WTC11 (cell line): ENCODE measurements at regions not wholly inside any gene's neighbourhood (a gene's known extent, or its start where the extent isn't known, plus 50 kb on each side); places are given as distances from the start of the nearest gene placed in this dataset.

Experiments used
- ATAC-seq: fragments of 200-7000 bp; cut with Tn5 transposase; 2 replicates; pipeline ENCODE4 v1.10.0; 2021; ENCODE audit warnings: mild to moderate bottlenecking, moderate library complexity
- CTCF ChIA-PET: fragments of 300-600 bp; sonication (Branson Sonifier 250); formaldehyde crosslinking; loops from one replicate; lab custom pipeline; 2021; ENCODE audit warnings: antibody characterized with exemption; lab: Charles Lee
- POLR2A ChIA-PET: fragments of 350-600 bp; sonication (Branson Sonifier 250); formaldehyde crosslinking; loops from one replicate; lab custom pipeline; 2021; ENCODE audit warnings: antibody characterized with exemption; lab: Charles Lee
- DNase-seq: peaks from one replicate; pipeline ENCODE4 v3.0.0; 2021; ENCODE audit warnings: low spot score
- H3K27ac Mint-ChIP-seq: 2 replicates; pipeline ENCODE4 v1.8.0; 2021; ENCODE audit warnings: mixed read lengths
- H3K27me3 Mint-ChIP-seq: 2 replicates; pipeline ENCODE4 v1.8.0; 2021; ENCODE audit warnings: low read depth, mild to moderate bottlenecking, moderate library complexity, mixed read lengths
- H3K36me3 Mint-ChIP-seq: 2 replicates; pipeline ENCODE4 v1.8.0; 2021; ENCODE audit warnings: mixed read lengths
- H3K4me1 Mint-ChIP-seq: 2 replicates; pipeline ENCODE4 v1.8.0; 2022; ENCODE audit warnings: mixed read lengths
- H3K4me3 Mint-ChIP-seq: 2 replicates; pipeline ENCODE4 v1.8.0; 2021; ENCODE audit warnings: mild to moderate bottlenecking, moderate library complexity, mixed read lengths
- H3K9me3 Mint-ChIP-seq: 2 replicates; pipeline ENCODE4 v1.8.0; 2021; ENCODE audit warnings: mixed read lengths
- CBFB ChIP-seq: sonication (generic); formaldehyde crosslinking; IDR thresholded peaks from 2 replicates; pipeline ENCODE4 v1.8.1; 2022; ENCODE audit warnings: mild to moderate bottlenecking, low read depth, missing genetic modification reagents
- FOXP1 ChIP-seq: sonication (generic); formaldehyde crosslinking; IDR thresholded peaks from 2 replicates; pipeline ENCODE4 v1.8.0; 2022; ENCODE audit warnings: missing genetic modification reagents, mild to moderate bottlenecking, moderate library complexity, borderline replicate concordance
- HMGA2 ChIP-seq: fragments of 250-450 bp; sonication (Bioruptor Pico); IDR thresholded peaks from 2 replicates; pipeline ENCODE4 v1.4.0; 2021; ENCODE audit warnings: mild to moderate bottlenecking, moderate library complexity
- MXD4 ChIP-seq: fragments of 250-450 bp; sonication (Bioruptor Pico); IDR thresholded peaks from 2 replicates; pipeline ENCODE4 v1.8.0; 2021; ENCODE audit warnings: mild to moderate bottlenecking, moderate library complexity, borderline replicate concordance
- NFYB ChIP-seq: sonication (generic); formaldehyde crosslinking; conservative IDR thresholded peaks from 2 replicates; pipeline ENCODE4 v1.8.0; 2022; ENCODE audit warnings: low read depth, missing genetic modification reagents
- PRRX2 ChIP-seq: fragments of 250-450 bp; sonication (Bioruptor Pico); IDR thresholded peaks from 2 replicates; pipeline ENCODE4 v1.8.0; 2021; ENCODE audit warnings: mild to moderate bottlenecking
- SP1 ChIP-seq: sonication (generic); formaldehyde crosslinking; conservative IDR thresholded peaks from 2 replicates; pipeline ENCODE4 v1.8.1; 2022; ENCODE audit warnings: missing genetic modification reagents
- TEAD1 ChIP-seq: sonication (generic); formaldehyde crosslinking; IDR thresholded peaks from 2 replicates; pipeline ENCODE4 v1.8.0; 2022; ENCODE audit warnings: mild to moderate bottlenecking, missing genetic modification reagents
- TF ChIP-seq, protein P1 (sequence below): sonication (generic); formaldehyde crosslinking; IDR thresholded peaks from 2 replicates; pipeline ENCODE4 v1.8.0; 2022; ENCODE audit warnings: missing genetic modification reagents
- TF ChIP-seq, protein P2 (sequence below): sonication (generic); formaldehyde crosslinking; IDR thresholded peaks from 2 replicates; pipeline ENCODE4 v1.8.1; 2023; ENCODE audit warnings: mild to moderate bottlenecking, missing genetic modification reagents, moderate library complexity
- TF ChIP-seq, protein P3 (sequence below): sonication (generic); formaldehyde crosslinking; IDR thresholded peaks from 2 replicates; pipeline ENCODE4 v1.8.1; 2022; ENCODE audit warnings: low read depth, missing genetic modification reagents, borderline replicate concordance
- TF ChIP-seq, protein P4 (sequence below): sonication (generic); formaldehyde crosslinking; IDR thresholded peaks from 2 replicates; pipeline ENCODE4 v1.8.1; 2023; ENCODE audit warnings: mild to moderate bottlenecking, missing genetic modification reagents, moderate library complexity
- TF ChIP-seq, protein P5 (sequence below): sonication (generic); formaldehyde crosslinking; IDR thresholded peaks from 2 replicates; pipeline ENCODE4 v1.8.0; 2022; ENCODE audit warnings: mild to moderate bottlenecking, missing genetic modification reagents
- TF ChIP-seq, protein P6 (sequence below): sonication (generic); formaldehyde crosslinking; IDR thresholded peaks from 2 replicates; pipeline ENCODE4 v1.8.1; 2023; ENCODE audit warnings: mild to moderate bottlenecking, missing genetic modification reagents
- TF ChIP-seq, protein P7 (sequence below): fragments of 200-600 bp; IDR thresholded peaks from 2 replicates; pipeline ENCODE4 v1.8.0; 2022; ENCODE audit warnings: antibody characterized with exemption
- TF ChIP-seq, protein P8 (sequence below): fragments of 250-450 bp; sonication (Bioruptor Pico); IDR thresholded peaks from 2 replicates; pipeline ENCODE4 v1.9.0; 2021; ENCODE audit warnings: mild to moderate bottlenecking
- TF ChIP-seq, protein P9 (sequence below): fragments of 250-450 bp; sonication (Bioruptor Pico); IDR thresholded peaks from 2 replicates; pipeline ENCODE4 v1.8.0; 2021; ENCODE audit warnings: mild to moderate bottlenecking

DNA sequence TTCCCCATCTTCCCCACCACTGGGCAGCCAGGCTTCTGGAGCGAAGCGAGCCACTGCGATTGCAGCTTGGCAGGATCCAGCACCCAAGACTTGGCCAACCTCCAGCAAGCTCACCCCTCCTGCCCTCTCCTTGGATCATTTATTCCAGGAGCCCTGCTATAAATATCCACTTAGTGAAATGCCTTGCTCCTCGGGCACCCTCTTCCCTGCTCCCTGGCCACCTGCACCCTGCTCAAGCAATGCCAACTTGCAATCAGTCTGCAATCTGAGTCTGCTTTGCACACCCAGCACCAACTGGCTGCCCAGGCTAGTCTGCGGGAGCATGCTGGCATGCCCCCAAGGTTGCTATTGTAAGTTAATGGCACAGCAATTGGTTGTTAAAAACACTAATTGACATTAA lies 666.0 kb downstream of the MED13L start:
- ATAC-seq: no peak
- DNase-seq: no peak
- H3K9me3 Mint-ChIP-seq: peaks cover 11% of the 10 kb centered on the region
- TF ChIP-seq, protein P1, sequence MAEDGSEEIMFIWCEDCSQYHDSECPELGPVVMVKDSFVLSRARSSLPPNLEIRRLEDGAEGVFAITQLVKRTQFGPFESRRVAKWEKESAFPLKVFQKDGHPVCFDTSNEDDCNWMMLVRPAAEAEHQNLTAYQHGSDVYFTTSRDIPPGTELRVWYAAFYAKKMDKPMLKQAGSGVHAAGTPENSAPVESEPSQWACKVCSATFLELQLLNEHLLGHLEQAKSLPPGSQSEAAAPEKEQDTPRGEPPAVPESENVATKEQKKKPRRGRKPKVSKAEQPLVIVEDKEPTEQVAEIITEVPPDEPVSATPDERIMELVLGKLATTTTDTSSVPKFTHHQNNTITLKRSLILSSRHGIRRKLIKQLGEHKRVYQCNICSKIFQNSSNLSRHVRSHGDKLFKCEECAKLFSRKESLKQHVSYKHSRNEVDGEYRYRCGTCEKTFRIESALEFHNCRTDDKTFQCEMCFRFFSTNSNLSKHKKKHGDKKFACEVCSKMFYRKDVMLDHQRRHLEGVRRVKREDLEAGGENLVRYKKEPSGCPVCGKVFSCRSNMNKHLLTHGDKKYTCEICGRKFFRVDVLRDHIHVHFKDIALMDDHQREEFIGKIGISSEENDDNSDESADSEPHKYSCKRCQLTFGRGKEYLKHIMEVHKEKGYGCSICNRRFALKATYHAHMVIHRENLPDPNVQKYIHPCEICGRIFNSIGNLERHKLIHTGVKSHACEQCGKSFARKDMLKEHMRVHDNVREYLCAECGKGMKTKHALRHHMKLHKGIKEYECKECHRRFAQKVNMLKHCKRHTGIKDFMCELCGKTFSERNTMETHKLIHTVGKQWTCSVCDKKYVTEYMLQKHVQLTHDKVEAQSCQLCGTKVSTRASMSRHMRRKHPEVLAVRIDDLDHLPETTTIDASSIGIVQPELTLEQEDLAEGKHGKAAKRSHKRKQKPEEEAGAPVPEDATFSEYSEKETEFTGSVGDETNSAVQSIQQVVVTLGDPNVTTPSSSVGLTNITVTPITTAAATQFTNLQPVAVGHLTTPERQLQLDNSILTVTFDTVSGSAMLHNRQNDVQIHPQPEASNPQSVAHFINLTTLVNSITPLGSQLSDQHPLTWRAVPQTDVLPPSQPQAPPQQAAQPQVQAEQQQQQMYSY (CRISPR knock-in tag): no peak
- no peak for TF ChIP-seq HMGA2 (CRISPR knock-in tag)
- no peak for TF ChIP-seq SP1 (CRISPR knock-in tag)
- TF ChIP-seq, protein P2, sequence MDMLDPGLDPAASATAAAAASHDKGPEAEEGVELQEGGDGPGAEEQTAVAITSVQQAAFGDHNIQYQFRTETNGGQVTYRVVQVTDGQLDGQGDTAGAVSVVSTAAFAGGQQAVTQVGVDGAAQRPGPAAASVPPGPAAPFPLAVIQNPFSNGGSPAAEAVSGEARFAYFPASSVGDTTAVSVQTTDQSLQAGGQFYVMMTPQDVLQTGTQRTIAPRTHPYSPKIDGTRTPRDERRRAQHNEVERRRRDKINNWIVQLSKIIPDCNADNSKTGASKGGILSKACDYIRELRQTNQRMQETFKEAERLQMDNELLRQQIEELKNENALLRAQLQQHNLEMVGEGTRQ (CRISPR knock-in tag): no peak
- TF ChIP-seq, protein P3, sequence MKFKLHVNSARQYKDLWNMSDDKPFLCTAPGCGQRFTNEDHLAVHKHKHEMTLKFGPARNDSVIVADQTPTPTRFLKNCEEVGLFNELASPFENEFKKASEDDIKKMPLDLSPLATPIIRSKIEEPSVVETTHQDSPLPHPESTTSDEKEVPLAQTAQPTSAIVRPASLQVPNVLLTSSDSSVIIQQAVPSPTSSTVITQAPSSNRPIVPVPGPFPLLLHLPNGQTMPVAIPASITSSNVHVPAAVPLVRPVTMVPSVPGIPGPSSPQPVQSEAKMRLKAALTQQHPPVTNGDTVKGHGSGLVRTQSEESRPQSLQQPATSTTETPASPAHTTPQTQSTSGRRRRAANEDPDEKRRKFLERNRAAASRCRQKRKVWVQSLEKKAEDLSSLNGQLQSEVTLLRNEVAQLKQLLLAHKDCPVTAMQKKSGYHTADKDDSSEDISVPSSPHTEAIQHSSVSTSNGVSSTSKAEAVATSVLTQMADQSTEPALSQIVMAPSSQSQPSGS (CRISPR knock-in tag): no peak
- TF ChIP-seq, protein P4, sequence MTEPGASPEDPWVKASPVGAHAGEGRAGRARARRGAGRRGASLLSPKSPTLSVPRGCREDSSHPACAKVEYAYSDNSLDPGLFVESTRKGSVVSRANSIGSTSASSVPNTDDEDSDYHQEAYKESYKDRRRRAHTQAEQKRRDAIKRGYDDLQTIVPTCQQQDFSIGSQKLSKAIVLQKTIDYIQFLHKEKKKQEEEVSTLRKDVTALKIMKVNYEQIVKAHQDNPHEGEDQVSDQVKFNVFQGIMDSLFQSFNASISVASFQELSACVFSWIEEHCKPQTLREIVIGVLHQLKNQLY (CRISPR knock-in tag): no peak
- TF ChIP-seq MXD4 (CRISPR knock-in tag): no peak
- no peak for TF ChIP-seq PRRX2 (CRISPR knock-in tag)
- TF ChIP-seq, protein P5, sequence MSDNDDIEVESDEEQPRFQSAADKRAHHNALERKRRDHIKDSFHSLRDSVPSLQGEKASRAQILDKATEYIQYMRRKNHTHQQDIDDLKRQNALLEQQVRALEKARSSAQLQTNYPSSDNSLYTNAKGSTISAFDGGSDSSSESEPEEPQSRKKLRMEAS (CRISPR knock-in tag): no peak
- no peak for TF ChIP-seq FOXP1
- TF ChIP-seq, protein P6, sequence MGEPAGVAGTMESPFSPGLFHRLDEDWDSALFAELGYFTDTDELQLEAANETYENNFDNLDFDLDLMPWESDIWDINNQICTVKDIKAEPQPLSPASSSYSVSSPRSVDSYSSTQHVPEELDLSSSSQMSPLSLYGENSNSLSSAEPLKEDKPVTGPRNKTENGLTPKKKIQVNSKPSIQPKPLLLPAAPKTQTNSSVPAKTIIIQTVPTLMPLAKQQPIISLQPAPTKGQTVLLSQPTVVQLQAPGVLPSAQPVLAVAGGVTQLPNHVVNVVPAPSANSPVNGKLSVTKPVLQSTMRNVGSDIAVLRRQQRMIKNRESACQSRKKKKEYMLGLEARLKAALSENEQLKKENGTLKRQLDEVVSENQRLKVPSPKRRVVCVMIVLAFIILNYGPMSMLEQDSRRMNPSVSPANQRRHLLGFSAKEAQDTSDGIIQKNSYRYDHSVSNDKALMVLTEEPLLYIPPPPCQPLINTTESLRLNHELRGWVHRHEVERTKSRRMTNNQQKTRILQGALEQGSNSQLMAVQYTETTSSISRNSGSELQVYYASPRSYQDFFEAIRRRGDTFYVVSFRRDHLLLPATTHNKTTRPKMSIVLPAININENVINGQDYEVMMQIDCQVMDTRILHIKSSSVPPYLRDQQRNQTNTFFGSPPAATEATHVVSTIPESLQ (CRISPR knock-in tag): no peak
- no peaks in the 10 kb centered on the region for H3K36me3 Mint-ChIP-seq
- H3K27me3 Mint-ChIP-seq: no peaks in the 10 kb centered on the region; the same call in 1 of the 2 replicates
- ChIA-PET CTCF (no interaction called here), POLR2A (no interaction called here)
- no peak overlapping the region for H3K4me3 Mint-ChIP-seq
- H3K27ac Mint-ChIP-seq: no peak overlapping the region
- H3K4me1 Mint-ChIP-seq: peaks cover 4% of the 10 kb centered on the region; the same call in 1 of the 2 replicates

DNA sequence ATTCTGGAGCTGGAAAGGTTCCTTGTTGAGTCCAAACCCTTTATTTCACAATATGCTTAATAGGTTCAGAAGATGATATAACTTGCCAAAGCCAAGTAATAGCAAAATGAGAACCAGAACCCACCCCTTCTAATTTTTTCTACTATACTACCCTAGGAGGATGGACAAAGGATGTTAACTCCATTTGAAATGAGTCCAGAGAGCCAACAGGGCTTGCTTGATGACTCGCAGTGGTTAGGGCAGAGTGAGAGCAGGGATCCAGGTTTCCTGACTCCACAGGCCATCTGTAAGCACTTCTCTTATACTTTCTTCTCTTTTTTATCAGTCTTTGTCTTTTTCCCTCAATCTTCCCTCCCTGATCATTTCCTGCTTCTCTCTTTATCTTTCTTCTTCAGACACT lies 668.1 kb downstream of the MED13L start:
- no peak overlapping the region for H3K27ac Mint-ChIP-seq
- TF ChIP-seq, protein P7, sequence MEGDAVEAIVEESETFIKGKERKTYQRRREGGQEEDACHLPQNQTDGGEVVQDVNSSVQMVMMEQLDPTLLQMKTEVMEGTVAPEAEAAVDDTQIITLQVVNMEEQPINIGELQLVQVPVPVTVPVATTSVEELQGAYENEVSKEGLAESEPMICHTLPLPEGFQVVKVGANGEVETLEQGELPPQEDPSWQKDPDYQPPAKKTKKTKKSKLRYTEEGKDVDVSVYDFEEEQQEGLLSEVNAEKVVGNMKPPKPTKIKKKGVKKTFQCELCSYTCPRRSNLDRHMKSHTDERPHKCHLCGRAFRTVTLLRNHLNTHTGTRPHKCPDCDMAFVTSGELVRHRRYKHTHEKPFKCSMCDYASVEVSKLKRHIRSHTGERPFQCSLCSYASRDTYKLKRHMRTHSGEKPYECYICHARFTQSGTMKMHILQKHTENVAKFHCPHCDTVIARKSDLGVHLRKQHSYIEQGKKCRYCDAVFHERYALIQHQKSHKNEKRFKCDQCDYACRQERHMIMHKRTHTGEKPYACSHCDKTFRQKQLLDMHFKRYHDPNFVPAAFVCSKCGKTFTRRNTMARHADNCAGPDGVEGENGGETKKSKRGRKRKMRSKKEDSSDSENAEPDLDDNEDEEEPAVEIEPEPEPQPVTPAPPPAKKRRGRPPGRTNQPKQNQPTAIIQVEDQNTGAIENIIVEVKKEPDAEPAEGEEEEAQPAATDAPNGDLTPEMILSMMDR: no peak
- TF ChIP-seq, protein P8, sequence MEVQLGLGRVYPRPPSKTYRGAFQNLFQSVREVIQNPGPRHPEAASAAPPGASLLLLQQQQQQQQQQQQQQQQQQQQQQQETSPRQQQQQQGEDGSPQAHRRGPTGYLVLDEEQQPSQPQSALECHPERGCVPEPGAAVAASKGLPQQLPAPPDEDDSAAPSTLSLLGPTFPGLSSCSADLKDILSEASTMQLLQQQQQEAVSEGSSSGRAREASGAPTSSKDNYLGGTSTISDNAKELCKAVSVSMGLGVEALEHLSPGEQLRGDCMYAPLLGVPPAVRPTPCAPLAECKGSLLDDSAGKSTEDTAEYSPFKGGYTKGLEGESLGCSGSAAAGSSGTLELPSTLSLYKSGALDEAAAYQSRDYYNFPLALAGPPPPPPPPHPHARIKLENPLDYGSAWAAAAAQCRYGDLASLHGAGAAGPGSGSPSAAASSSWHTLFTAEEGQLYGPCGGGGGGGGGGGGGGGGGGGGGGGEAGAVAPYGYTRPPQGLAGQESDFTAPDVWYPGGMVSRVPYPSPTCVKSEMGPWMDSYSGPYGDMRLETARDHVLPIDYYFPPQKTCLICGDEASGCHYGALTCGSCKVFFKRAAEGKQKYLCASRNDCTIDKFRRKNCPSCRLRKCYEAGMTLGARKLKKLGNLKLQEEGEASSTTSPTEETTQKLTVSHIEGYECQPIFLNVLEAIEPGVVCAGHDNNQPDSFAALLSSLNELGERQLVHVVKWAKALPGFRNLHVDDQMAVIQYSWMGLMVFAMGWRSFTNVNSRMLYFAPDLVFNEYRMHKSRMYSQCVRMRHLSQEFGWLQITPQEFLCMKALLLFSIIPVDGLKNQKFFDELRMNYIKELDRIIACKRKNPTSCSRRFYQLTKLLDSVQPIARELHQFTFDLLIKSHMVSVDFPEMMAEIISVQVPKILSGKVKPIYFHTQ (CRISPR knock-in tag): no peak
- no peak for TF ChIP-seq PRRX2 (CRISPR knock-in tag)
- no peak for TF ChIP-seq NFYB (CRISPR knock-in tag)
- TF ChIP-seq, protein P9, sequence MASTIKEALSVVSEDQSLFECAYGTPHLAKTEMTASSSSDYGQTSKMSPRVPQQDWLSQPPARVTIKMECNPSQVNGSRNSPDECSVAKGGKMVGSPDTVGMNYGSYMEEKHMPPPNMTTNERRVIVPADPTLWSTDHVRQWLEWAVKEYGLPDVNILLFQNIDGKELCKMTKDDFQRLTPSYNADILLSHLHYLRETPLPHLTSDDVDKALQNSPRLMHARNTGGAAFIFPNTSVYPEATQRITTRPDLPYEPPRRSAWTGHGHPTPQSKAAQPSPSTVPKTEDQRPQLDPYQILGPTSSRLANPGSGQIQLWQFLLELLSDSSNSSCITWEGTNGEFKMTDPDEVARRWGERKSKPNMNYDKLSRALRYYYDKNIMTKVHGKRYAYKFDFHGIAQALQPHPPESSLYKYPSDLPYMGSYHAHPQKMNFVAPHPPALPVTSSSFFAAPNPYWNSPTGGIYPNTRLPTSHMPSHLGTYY: no peak
- no peak for TF ChIP-seq CBFB (CRISPR knock-in tag)
- no peak for TF ChIP-seq HMGA2 (CRISPR knock-in tag)
- TF ChIP-seq TEAD1 (CRISPR knock-in tag): no peak
- H3K36me3 Mint-ChIP-seq: no peaks in the 10 kb centered on the region
- peaks cover 4% of the 10 kb centered on the region; the same call in 1 of the 2 replicates for H3K4me1 Mint-ChIP-seq
- DNase-seq: no peak
- POLR2A ChIA-PET: no interaction called here
- no peaks in the 10 kb centered on the region; the same call in none of the 2 replicates for H3K27me3 Mint-ChIP-seq
- peaks cover 11% of the 10 kb centered on the region for H3K9me3 Mint-ChIP-seq
- no peak for ATAC-seq
- no peak overlapping the region for H3K4me3 Mint-ChIP-seq
- CTCF ChIA-PET: no interaction called here
